GM18951 (cell line): ENCODE measurements at regions not wholly inside any gene's neighbourhood (a gene's known extent, or its start where the extent isn't known, plus 50 kb on each side); places are given as distances from the start of the nearest gene placed in this dataset.
"Not testable (repeated sequence)": the region's sequence is repeated elsewhere in the genome, so short reads cannot be mapped to it uniquely, and the experiment has no call there.

Source experiments
- POLR2A ChIP-seq: IDR thresholded peaks from 4 replicates; pipeline ENCODE4 v1.6.1; 2011; ENCODE audit warnings: mild to moderate bottlenecking; ENCODE audit not compliant: insufficient read length, insufficient read depth; ENCODE audit errors: extremely low read depth
- in situ Hi-C: fragments of 300-500 bp; cut with MboI; formaldehyde crosslinking; loops from one replicate; pipeline ENCODE4 v1.12.0; 2022; ENCODE audit warnings: low sequenced_read_pairs, mixed read lengths, inconsistent platforms; ENCODE audit not compliant: unreplicated experiment

DNA sequence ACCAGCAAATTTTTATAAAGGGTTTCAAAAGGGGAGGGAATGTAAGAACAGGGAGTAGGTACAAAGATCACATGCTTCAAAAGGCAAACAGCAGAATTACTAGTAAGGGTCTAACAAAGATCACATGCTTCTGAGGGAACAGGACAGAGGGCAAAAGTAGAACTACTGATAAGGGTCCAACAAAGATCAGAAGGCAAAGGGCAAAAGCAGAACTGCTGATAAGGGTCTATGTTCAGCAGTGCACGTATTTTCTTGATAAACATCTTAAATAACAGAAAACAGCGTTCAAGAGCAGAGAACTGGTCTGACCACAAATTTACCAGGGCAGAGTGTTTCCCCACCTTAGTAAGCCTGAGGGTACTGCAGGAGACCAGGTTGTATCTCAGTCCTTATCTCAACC, 469.5 kb upstream of the PIK3R1 start:
- in situ Hi-C loops, result no loop called here

DNA sequence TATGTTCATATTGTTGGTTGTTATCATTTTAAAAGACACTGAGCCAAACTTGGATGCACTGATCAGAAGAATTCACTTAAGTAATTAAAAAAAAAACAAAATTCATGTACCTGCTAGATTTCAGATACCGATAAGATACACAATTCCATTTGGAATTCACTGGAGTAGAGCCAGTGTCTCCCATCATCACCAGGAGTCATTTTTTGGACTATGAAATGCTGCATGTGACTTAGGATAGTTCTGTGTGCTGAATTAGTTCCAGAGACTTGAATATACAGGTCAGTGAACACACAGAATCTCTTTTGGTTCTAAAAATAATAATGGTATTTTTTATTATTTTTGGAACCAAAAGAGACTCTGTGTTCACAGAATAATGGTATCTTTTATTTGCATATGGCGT, 482.6 kb upstream of the PIK3R1 start:
- in situ Hi-C loops, result no loop called here

More for the DNA sequence above, 469.5 kb upstream of the PIK3R1 start:
- TF ChIP-seq POLR2A, result no peak

DNA sequence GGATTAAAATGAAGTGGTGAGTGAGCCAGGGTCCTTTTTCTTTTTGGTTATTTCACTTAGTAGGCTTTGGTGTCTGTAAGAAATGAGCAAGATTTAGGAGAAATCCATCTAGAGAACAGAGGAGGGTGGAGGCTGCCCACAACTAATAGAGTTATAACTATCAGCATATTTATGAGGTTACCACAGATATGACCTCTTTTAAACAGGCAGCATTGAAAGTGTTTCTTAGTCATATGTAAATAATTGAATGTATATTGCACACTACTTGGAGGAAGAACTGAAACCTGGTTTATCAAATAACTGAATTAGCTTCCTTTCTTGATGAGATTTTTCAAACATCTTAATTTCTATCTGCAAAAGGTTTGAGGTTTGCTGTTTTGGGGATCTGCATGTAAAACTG, 483.1 kb upstream of the PIK3R1 start:
- TF ChIP-seq POLR2A, result no peak
- in situ Hi-C loops, result no loop called here

More for the DNA sequence above, 482.6 kb upstream of the PIK3R1 start:
- TF ChIP-seq POLR2A, result no peak

DNA sequence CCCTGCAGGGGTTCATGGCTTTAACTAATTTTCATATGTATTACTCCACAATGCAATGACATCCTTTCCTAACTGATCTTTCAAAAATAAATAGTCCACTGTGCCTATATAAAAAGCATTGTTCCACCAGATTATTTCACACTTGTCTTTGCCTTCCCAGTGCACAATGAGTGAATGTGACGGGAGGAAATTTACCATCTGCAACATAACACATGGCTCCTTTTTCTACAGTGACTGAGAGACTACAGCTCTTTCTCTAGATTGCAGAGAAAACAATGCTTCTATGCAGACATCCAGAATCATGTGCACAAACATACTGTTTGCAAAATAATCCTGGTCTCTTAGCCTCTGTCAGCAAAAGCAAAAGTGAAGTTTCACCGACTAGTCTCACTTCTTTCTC, 483.7 kb upstream of the PIK3R1 start:
- TF ChIP-seq POLR2A, result no peak
- in situ Hi-C loops, result no loop called here

DNA sequence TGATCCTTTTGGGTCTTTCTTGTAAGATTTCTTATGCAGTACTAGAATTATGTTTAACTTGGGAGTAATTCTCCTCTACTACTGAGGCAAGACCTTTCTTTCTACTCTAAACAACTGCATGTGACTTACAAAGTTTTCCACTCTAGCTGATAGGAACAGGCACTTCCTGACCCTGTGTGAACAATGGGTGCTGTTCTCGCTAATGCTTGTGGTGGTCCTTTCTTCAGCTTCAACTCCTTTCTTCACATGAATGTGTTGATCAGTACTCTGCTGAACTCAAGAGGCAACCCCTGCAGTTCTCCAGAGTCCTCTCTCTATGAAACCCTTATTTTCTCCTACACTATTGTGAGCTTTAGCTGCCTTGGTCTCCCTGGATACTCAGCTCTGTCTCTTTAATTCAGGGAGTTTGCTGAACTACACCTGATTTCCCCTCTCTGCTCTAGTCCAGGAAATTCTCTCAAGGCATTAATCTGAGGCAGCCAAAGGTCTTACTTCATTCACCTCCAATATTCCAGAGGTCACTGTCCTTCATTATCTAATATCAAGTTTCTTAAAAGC, 484.6 kb upstream of the PIK3R1 start:
- in situ Hi-C loops, result no loop called here
- TF ChIP-seq POLR2A, result no peak

DNA sequence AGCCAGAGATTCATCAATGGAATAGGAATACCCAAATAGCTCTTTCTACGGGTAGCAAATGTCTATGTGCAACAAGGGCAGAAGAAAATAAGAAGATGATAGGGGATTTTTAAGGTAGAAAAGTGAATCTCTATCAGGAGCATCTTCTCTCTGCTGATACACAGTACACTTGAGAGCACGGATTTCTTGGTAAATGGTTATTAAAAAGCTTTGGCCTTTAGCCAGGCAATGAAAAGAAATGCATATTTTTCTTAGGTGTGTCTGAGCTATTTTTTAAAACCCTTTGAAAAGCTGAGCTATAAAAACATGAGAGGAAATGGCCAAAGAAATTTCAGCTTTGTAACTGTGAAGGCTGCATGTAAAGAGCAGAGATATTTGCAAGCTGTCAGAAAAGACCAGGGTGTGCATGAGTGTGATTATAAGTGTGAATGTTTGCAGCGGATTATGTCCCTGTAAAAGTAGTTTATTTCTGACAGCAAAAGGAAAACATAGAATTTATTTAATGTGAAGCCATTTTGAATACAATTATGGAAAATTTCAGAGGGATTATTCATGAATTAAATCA, 487.1 kb upstream of the PIK3R1 start:
- in situ Hi-C loops, result no loop called here
- no peak for TF ChIP-seq POLR2A

DNA sequence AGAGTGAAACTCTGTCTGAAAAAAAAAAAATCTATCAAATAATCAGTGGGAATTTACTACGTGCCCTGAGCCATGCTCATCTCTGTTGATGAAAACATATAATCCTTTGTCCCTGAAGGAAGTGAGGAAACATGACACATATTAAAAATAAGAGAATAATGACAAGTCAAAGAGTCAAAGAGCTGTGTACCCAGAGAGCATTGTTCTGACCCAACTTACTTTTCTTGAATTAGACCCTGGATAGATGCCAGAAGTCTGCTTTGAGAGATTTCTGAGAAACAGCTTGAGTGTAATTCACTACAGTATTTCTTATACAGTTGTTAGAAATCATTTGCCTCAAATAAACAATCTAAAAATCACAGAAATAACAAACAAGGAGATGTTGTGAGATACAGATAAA, 490.0 kb upstream of the PIK3R1 start:
- TF ChIP-seq POLR2A, result no peak
- in situ Hi-C loops, result no loop called here

DNA sequence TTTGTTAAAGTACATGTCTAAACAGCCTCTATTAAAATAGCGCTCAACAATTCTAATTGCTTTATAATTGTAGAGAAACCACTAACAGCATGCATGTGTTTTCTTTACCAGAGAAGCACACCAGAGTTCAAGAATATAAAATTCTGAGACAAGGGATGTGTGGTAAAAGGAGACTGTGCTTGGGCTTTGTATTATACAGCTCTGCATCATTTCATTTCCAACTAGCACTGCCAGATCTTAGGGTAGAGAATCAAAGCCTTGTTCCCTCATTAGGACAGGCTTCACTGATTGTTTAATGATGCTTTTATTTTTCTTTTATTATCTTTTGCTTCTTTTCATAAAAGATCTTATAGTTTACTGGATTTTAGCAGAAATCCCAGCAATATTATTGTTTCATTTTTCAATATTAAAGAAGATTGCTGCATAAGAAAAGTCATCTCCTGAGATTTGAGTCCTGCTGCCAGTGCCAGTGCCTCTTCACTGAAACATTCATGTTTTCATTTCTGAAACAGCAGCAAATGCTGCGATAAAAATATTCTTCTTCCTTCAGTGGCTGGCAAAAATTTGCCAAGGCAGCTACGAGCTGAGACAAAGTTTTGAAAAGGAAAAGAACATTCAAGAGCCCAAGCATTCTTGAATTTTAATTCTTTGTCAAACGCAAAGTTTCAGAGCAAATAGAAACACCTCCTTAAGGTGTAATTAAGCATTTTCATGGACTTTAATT, 491.0 kb upstream of the PIK3R1 start:
- in situ Hi-C loops, result no loop called here
- no peak for TF ChIP-seq POLR2A

DNA sequence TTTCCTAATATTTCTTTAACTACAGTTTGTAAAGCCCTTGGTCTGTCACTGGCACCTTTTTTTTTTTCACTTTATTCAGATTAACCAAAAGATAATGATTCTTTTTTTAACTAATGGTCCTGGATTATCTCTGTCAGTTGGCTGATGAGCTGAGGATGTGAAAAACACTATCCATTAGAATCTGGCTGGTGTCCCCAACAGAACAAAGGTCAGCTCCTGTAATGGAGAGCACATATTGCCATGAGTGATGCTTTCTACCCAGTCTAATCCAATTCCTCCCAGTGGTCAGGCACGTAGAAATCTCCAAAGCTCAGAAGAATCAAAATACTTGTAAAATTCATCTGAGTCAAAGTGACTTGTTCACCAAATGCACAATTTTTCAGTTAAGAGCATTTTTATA, 491.7 kb upstream of the PIK3R1 start:
- in situ Hi-C loops, result no loop called here
- no peak for TF ChIP-seq POLR2A

DNA sequence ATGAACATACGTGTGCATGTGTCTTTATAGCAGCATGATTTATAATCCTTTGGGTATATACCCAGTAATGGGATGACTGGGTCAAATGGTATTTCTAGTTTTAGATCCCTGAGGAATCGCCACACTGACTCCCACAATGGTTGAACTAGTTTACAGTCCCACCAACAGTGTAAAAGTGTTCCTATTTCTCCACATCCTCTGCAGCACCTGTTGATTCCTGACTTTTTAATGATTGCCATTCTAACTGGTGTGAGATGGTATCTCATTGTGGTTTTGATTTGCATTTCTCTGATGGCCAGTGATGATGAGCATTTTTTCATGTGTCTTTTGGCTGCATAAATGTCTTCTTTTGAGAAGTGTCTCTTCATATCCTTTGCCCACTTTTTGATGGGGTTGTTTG, 493.0 kb upstream of the PIK3R1 start:
- in situ Hi-C loops, result not testable (repeated sequence)

DNA sequence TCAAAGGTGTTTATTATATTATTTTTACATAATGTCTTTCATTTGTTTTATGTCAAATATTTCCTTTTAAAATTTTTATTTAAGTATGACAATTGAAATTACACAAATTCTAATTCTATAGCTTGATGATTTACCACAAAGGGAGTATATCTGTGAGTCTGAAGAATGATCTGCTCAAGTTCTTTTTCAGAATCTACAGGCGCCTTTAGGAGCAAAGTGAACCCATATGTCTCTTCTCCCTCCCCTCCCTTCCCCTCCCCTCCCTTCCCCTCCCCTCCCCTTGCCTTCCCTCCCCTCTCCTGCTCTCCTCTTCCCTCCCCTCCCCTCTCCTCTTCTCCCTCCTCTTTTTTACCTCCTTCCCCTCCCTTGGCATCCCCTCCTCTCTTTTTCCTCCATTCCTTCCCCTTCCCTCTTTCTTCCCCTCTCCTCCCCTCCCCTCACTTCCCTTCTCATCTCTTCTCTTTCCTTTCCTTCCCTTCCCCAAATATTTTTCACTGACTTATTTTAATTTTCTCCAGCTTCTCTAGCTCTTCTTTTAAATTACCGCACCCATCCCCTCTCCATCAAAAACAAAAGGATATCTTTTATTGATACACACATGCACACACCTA, 495.3 kb upstream of the PIK3R1 start:
- in situ Hi-C loops, result no loop called here
- TF ChIP-seq POLR2A, result no peak

DNA sequence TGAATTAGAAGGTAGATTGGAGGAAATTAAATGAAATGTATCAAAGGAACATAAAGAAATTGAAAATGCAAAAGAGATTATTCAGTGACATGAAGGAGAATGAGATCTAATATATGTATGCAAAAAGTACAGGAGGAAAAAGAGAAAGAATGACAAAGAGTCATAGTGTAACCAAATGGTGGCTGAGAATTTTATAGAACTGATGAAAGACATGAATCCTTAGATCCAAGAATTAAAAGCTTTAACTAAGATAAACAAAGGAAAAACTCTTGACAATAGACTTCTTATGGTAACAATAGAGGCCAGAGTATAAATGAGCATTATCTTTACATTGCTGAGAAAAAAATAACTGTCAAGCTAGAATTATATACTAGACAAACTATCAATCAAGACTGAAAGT, 505.4 kb upstream of the CD180 start:
- no peak for TF ChIP-seq POLR2A
- in situ Hi-C loops, result no loop called here

DNA sequence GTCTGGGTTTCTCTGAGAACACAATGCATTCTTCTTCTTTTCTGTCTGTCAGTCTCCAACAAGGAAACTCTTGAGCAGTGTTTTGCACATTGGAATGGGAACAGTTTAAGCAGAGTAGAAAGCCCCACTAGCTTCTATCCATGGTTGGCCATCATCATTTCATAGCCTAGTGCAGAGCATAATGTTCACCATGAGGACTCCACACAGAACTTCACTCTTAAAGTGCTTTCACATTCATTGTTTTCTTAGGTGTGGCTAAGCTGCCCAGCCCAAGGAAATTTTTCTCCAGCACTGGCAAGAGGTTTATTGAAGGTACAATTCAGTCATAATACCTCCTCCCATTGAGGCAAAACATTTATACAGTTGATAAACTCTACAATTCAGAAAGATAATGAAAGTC, 503.0 kb upstream of the CD180 start:
- in situ Hi-C loops, result no loop called here
- no peak for TF ChIP-seq POLR2A

DNA sequence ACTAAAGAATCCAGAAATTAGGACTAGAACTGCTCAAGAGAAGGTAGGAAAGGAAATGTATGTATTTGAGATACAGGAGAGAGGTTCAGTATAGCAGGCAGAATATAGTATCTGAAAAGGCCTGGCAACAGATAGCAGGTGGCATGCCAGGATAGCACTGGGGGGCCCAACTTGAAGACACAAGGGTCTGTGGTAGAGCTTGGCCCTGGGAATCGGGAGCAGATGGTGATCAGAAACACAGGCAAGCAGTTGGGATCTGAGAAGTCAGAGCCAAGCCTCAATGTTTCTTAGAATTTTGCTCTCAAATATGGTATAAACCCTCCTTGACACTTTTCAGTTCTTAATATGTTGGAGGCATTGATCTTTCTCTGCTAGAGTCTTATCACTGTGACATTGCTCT, 499.8 kb upstream of the CD180 start:
- no peak for TF ChIP-seq POLR2A
- in situ Hi-C loops, result no loop called here
